GM21367 (cell line): ENCODE measurements at regions not wholly inside any gene's neighbourhood (a gene's known extent, or its start where the extent isn't known, plus 50 kb on each side); places are given as distances from the start of the nearest gene placed in this dataset.

ENCODE experiments used
- ATAC-seq: cut with Tn5 transposase; IDR thresholded peaks from one replicate; pipeline ENCODE4 v1.9.1; 2021; ENCODE audit not compliant: unreplicated experiment

DNA sequence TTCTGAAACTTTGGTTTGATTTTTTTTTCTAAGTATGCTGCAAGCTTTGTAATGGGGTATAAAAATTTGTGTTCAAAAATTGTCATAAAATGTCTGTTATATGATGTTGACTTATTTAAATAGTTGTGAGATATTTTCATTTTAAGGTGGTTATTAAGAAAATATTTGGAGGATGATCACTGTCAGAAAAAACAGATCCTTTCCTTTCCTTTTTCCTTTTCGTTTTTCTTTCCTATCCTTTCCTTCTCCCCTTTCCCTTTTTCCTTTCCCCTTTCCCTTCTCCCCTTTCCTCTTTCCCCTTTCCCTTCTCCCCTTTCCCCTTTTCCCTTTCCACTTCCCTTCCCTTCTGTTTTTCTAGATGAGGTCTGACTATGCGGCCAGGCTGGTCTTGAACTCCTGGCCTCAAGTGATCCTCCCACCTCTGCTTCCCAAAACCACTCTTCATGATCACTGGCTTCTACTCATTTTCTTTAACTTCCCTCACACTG, 640.5 kb downstream of the PLCL1 start:
- ATAC-seq, result no peak

DNA sequence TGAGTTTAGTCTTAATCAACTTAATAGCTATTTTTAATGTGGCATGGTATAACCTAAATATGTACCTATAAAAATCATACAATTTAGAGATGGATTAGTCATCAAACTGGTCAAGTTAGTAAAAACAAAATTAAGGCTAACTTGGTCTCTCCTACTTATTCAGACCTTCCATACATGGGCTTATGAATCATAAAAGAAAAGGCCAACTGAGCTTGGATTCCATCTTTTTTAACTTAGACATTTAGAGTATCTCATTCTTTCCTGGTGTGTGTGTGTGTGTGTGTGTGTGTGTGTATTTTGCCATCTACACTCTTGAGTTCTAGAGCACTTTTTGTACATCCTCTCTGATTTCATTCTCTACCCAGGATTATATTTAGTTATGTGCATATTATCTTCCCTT, 637.5 kb downstream of the PLCL1 start:
- ATAC-seq, result no peak

DNA sequence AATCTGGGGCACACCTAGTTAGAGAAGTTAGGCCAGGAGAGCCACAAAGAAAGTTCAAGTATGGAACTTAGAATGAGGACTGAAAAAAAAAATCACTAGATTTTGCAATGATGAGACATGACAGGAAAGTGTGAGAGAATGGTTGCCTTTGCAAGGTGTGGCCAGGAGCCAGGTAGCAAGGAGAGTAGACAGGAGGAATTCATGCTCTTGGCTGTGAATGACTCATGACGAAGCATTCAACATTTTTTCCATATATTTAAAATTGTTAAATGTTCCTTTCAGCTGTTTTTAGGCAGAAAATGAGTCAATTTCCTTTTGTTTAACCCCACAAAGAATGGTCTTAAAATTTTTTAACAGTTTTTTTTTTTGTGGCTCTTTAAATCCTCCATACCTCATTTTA, 636.9 kb downstream of the PLCL1 start:
- no peak for ATAC-seq

DNA sequence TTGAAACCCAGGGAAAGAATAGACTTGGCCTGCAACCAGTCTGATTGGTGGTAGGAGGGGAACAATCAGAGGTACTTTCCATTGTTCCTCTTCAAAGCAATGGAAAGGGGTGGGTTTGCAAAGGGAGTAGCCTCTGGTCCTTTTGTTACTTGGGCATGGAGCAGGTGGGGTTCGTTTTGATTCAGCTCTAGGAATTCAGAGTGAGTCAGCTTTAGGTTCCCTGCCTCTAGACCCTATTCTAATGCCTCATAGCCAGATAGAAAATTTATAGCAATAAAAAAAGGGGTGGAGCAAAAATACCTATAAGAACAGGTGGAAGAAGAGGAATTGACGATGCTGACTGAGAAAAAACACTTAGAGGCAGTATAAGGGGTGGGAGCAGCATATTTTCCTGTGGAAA, 636.4 kb downstream of the PLCL1 start:
- no peak for ATAC-seq

DNA sequence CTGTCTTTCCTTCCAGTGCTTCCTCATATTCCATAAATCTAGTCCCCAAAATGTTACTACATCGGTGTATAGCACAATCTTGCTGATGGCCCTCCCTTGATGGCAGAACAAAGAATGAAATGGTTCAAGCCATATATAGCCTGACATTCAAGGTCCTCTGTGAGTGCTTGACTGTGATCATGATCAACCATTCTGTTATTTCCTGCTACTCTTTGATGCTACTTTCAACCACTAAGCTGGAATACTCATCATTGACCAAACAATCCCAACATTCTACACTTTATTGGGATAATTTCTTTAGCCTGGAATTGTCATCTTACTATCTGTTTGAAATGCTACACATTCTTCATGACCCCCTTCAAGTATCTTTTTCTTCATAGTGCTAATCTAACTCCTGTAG, 633.9 kb downstream of the PLCL1 start:
- ATAC-seq, result no peak

DNA sequence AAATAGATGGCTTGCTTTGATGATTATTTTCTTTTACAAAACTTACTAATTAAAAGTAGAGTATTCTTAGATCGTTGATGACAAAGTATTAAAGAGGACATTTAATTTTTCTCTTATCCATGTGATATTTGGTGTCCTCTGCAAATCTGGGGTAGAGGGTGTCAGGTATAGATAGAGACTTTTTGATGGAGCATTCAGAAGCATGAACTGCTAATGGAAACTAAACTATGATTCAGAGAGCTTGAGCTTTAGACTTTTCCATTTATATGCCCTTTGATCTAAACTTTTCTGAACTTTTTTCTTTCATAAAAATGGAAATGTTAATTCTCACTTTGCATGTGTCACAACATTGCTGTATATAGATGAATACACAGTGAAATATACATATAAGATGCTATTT, 619.7 kb downstream of the PLCL1 start:
- ATAC-seq, result no peak

DNA sequence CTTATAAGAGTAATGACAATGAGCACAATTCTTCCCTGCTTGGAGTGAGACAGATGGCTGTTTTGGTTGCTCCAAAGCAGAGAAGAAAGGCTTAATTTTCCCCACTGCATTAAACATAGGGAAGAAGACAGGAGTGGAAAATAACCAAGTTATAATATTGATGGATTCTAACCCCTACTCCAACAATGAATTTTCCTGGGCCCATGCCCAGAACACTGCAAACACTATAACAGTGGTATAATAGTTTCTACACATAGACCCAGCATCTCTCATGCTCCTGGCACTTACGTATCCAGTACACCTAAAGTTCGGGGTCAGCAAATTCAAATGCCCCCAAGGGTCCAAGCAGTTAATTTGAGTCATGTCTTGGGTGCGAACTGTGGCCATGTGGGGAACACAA, 613.4 kb downstream of the PLCL1 start:
- ATAC-seq, result no peak

DNA sequence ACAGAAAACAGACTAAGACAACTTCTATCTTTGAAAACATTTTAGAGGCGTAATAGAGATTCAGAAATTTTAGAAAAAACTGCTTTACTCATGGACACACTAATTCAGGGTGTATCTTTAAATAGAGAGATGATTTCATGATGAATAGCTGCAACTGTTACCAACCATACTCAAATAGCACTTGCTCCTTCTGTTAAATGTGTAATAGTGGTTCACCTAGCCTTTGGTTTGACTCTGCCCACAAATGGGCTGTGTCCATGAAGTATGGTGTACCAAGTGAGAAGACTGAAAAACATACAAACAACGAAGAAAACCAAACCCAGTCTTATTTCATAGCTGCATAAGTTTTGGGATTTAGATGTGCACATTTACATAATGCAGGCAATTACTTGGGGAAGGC, 610.6 kb downstream of the PLCL1 start:
- no peak for ATAC-seq

DNA sequence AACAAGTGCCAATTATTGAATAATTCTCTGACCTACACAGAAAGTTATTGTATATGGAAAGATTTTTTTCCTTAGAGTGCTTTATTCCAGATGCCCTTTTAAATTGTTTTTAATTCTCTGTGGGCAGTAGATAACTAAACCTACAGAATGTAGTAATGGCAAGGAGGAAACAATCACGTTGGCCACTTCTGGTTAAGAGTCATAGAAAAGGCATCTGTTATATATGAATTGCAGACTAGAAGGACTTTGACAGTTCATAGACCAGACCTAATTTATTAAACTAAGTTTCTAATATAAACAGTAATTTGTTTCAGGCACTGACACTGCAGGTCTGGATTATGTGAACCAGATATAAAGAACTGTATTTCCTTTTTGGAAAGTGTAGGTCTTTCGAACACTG, 607.5 kb downstream of the PLCL1 start:
- ATAC-seq, result no peak

DNA sequence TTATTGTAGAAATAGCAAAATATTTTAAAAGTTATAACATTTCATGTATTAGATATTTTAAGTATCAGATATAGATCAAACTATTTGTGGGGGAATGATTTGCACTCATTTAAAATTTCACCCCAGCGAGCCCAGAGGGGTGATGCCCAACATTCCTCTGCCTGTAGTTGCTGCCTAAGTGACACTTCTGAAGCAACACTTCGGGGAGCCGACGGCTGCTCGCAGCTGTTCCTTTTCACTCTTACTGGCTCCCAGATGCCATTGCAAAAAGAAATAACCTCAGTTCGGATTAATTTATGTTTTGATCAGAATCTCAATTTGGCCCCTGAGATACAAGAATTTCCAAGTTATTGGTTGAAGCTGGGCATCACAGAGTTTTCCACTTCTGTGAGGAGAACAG, 603.8 kb downstream of the PLCL1 start:
- ATAC-seq, result no peak

DNA sequence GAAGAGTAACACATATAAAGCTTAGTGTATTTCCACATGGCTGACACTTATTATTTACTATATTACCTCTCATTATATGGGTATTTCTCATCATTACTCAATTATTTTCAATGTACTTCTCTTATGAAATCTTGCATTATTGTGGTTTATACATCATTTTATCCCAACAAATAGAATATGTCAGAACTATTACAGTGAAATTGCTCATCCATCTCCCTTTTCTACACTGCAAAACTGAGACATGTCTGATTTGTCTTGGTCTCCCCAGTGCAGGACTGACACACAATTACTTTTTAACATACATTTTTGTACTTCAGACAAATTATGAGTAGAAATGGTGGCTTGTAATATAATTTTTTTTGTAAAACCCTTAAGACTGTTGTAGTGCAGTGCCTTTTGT, 600.9 kb downstream of the PLCL1 start:
- ATAC-seq, result no peak

DNA sequence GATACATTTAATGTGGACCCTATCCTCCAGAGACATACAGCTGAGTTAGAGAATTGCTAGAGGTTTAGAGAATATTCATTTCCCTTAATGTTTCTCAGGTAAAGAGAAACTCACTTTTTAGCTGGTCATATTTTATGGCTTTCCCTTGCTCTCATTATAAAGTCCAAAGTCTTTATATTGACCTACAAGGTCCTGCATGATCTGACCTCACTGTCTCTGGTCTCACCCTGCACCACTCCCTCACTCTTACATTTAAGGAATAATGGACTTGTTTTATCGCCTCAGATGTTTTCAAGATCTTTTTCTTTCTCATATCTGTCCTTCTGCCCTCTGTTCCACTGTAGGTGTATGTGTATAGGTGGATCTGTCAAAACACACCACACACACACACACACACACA, 597.3 kb downstream of the PLCL1 start:
- no peak for ATAC-seq

DNA sequence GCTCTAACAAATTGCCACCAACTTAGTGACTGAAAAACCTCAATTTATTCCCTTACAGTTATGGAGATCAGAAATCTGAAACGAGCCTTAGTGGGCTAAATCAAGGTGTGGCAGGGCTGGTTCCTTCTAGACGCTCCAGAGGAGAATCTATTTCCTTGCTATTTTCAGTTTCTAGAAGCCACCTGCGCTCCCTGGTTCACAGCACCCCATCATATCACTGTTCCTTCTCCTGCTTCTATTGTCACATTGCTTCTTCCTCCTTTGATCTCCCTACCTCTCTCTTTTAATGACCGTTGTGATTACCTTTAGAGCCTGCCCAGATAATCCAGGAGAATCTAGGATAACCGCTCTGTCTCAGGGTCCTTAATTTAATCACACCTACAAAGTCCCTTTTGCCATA, 596.6 kb downstream of the PLCL1 start:
- no peak for ATAC-seq

DNA sequence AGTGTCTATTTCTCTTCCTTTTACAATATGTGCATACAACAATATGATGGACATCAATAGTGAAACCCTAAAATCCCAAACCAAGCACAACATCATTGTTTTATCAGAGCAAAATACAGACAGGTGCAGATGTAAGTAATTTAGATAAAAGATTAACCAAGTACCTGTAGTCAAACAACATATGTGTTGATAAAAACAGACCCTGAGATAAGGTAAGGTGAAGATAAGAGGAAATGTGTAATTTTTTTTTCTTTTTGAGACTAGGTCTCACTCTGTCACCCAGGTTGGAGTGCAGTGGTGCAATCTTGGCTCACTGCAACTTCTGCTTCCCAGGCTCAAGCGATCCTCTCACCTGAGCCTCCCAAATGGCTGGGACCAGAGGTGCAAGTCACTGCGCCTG, 589.8 kb downstream of the PLCL1 start:
- no peak for ATAC-seq

DNA sequence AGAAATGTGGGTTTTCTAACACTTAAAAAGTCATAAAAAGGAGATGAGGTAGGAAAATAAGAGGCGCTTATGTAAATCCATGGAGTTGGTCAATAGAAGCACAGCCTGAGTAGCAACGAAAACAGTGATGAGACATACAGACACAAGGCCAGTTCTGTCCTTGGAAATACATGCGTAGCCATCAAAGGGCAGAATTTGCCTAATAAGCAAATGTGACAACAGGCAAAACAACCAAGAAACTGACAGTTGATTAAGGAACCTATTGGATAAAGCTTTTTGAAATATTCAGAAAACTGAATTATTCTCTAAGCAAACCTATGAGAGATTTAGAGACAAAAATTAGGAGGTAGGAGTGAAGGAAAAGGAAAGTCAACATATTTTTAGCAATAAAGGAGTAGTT, 586.3 kb downstream of the PLCL1 start:
- no peak for ATAC-seq

DNA sequence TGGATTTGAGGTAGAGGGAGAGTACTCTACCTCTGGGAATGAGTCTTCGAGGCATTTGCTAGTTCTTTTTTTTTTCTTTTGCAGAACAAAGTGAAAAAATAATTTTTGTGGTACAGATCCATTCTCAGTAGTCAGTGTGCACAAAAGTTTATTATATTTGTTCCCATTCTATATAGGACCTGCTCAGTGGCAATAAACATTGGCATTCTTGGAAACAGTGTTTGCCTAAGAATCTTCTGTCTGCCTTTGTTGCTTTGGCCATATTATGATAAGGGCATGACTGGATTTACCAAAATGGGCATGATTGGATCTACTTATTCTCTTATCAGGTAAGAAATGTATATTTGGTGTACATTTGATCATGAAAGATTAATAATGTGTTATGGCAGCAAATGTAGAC, 583.3 kb downstream of the PLCL1 start:
- no peak for ATAC-seq

DNA sequence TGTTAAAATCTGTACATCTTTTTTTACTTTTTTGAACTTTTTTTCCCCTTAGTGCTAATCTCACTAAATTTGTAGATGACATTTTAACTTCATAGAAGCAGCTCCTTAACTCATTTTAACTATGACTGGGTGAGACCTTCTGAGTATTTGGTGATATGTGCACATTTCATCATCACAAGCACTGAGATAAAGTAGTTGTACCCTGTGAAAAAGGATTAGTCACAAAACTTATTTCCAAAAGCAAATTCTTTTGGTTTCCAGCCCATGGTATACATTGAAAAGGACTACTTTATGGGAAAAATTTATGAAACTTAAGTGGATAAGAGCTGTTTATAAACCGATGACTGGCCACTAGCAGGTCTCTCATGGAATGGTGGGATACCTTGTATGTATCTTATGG, 581.5 kb downstream of the PLCL1 start:
- no peak for ATAC-seq

DNA sequence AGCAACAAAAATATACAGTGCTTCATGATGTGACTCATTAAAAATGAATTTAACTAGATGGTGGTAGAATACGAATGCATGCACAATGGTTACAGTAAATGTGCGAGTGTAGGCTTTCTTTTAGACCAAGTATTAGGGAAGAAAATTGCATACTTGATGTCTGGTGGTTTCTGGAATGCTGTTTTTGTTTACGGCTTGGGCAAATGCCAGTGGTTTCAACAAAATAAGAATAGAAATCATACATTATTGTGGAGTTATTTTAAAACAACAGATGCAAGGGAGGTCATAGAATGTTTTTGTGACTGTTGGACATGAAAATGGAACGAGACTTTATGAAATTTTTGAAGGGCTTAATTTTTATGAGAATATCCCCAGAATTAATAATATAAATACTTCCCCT, 580.9 kb downstream of the PLCL1 start:
- no peak for ATAC-seq

DNA sequence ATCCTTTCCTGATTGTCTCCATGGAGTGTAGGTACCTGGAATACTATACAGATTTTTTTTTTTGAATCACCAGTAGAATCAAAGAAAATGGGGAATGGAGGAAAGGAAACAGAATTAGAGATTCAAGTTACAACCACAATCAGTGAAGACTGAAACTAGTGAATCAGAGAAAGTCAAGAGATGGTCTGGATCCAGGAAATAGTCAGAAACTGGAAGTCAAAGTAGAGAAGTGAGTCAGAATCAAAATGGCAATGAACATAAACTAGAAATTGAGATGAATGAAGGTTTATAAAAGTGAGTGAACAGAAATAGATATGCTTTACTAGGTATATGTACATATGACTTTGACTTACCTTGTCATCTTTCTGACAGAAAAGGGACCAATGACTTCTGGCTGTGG, 579.0 kb downstream of the PLCL1 start:
- ATAC-seq, result no peak

DNA sequence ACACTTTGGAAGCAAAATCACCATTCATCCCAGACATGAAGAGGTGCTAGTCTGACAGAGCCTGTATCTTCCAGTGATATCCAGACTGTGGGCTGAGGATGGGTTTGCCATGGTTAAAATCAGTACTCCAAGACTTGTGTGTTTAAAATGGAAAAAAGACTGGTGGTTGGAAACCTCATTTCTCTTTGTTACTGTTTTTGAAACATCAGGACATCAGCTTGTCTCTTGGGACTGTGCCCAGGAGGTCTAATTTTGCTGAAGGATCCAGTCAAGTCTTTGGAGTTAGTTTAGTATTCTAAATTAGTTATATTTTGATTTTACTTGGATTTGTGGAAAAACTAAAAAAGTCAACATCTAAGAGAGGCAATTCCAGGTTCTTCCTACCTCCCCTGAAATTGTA, 578.4 kb downstream of the PLCL1 start:
- ATAC-seq, result no peak

DNA sequence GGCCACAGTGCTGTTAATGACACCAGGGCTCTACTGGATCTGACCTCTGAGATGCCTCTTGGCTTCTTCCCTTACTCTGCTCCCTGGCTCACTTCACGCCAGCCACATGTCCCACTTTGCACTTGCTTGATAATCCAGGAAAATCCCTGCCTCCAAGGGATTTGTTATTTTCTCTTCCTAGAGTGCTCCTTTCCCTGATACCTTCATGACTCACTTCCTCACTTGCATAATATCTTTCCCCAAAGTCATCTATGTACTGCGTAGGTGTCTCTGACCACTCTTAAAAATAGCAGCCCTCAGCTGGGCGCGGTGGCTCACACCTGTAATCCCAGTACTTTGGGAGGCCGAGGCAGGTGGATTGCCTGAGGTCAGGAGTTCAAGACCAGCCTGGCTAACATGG, 572.3 kb downstream of the PLCL1 start:
- ATAC-seq, result no peak

DNA sequence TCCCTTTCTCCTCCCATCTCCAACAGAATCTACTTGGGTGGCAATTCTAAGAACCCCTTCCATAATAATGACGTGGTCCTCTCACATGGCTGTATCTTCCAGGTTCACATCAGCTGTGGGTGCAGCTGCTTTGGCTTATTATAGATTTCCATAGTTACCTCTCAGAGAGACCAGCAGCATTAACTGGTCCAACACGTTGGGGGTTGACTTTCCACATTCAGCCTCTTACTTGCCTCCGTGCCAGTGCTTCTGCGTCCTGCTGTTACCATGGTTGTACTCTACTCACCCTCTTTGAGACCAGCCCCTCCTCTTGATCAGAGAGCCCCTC, 570.7 kb downstream of the PLCL1 start:
- no peak for ATAC-seq

DNA sequence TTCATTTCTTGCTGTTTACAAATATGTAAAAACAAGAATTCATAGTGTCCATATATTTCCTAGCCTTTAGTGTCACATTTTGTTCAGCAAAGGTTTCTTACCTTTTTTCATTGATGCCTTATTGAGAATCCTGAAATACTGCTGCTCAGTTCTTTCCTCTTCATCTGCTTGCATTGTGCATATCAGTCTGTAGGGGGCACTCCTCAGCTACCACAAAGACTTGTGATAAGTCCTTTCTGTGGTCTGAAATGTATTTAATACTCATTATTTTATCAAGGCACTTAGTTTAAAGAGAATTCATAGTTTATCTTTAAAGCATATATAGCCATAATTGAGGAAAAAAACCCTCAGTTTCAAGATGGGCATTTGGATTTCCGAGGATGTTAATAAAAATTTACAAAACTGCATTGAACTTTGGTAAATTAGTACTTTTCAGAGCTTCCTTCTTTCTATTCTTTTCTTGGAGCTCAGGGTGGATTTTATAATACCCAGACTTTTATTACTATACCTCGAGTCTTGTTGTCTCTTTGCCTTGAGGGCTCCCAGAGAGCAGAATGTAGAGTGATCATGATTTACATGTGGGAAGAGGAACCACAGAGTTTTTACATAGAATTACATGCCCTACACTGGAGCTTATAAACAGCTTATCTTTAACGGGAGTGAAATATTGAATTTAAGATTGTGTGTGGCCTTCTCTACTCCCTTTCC, 570.1 kb downstream of the PLCL1 start:
- ATAC-seq, result no peak
